HEK293 (cell line): ENCODE measurements at regions not wholly inside any gene's neighbourhood (a gene's known extent, or its start where the extent isn't known, plus 50 kb on each side); places are given as distances from the start of the nearest gene placed in this dataset.
"Not testable (repeated sequence)": the region's sequence is repeated elsewhere in the genome, so short reads cannot be mapped to it uniquely, and the experiment has no call there.

Experiments used
- CTCF ChIA-PET: fragments of 350-600 bp; formaldehyde crosslinking; extraction: SDS; loops from one replicate; lab custom pipeline; 2021; ENCODE audit warnings: antibody characterized with exemption; lab: Yijun Ruan, JAX
- POLR2A ChIA-PET: fragments of 300-600 bp; formaldehyde crosslinking; extraction: SDS; loops from one replicate; lab custom pipeline; 2020; ENCODE audit warnings: antibody characterized with exemption, inconsistent platforms; lab: Yijun Ruan, JAX
- H3K27ac ChIP-seq: fragments of 200-500 bp; sonication (Bioruptor generic); 2 replicates; pipeline ENCODE4 v1.5.1; 2014; ENCODE audit warnings: low read depth, low read length, control low read depth, inconsistent platforms; ENCODE audit errors: extremely low read depth
- H3K36me3 ChIP-seq, 2 experiments: fragments of 200-500 bp in 1 of 2; sonication (Bioruptor generic) in 1 of 2; 1 replicate in 1 of 2; 2 replicates in 1 of 2; pipeline ENCODE4 v1.5.1; 2014 to 2017; ENCODE audit warnings: inconsistent platforms in 2 of 2, low read length in 2 of 2; ENCODE audit not compliant: control insufficient read depth in 2 of 2, insufficient read depth in 1 of 2
- H3K4me1 ChIP-seq: fragments of 200-500 bp; sonication (Bioruptor generic); 2 replicates; pipeline ENCODE4 v1.5.1; 2014; ENCODE audit warnings: mild to moderate bottlenecking, low read length, inconsistent platforms; ENCODE audit not compliant: control insufficient read depth, insufficient read depth
- H3K4me3 ChIP-seq: 2 replicates; pipeline ENCODE4 v1.5.1; 2011; ENCODE audit warnings: low read depth, mild to moderate bottlenecking, control low read depth, low read length, moderate library complexity
- H3K9me3 ChIP-seq: fragments of 200-500 bp; sonication (Bioruptor generic); 2 replicates; pipeline ENCODE4 v1.5.1; 2014; ENCODE audit warnings: low read depth, low read length, inconsistent platforms; ENCODE audit not compliant: control insufficient read depth, insufficient read depth
- BCL6B ChIP-seq: fragments of 450-650 bp; formaldehyde crosslinking; IDR thresholded peaks from 2 replicates; pipeline ENCODE4 v1.5.1; 2017; ENCODE audit warnings: missing biosample characterization, missing genetic modification characterization
- KLF10 ChIP-seq: fragments of 450-650 bp; IDR thresholded peaks from 2 replicates; pipeline ENCODE4 v1.5.1; 2018; ENCODE audit warnings: missing biosample characterization, mild to moderate bottlenecking, missing genetic modification characterization
- KLF9 ChIP-seq: fragments of 450-650 bp; formaldehyde crosslinking; IDR thresholded peaks from 2 replicates; pipeline ENCODE4 v1.5.1; 2016; ENCODE audit warnings: missing biosample characterization, missing genetic modification characterization, low read depth
- PRDM1 ChIP-seq: fragments of 450-650 bp; formaldehyde crosslinking; IDR thresholded peaks from 2 replicates; pipeline ENCODE4; 2016; ENCODE audit warnings: missing biosample characterization, missing genetic modification characterization
- PRDM10 ChIP-seq: fragments of 450-650 bp; formaldehyde crosslinking; IDR thresholded peaks from 2 replicates; pipeline ENCODE4 v1.5.1; 2016; ENCODE audit warnings: missing biosample characterization, missing genetic modification characterization
- TRIM28 ChIP-seq: IDR thresholded peaks from 2 replicates; pipeline ENCODE4 v1.6.1; 2011; ENCODE audit warnings: low read length, control low read depth, borderline replicate concordance
- ZBTB1 ChIP-seq: fragments of 450-650 bp; formaldehyde crosslinking; IDR thresholded peaks from 2 replicates; pipeline ENCODE4 v1.5.1; 2016; ENCODE audit warnings: missing biosample characterization, missing genetic modification characterization
- ZBTB11 ChIP-seq: fragments of 450-650 bp; formaldehyde crosslinking; conservative IDR thresholded peaks from 2 replicates; pipeline ENCODE4 v1.5.1; 2016; ENCODE audit warnings: low read depth, missing biosample characterization, missing genetic modification characterization
- ZBTB17 ChIP-seq: fragments of 450-650 bp; formaldehyde crosslinking; IDR thresholded peaks from 2 replicates; pipeline ENCODE4 v1.5.1; 2016; ENCODE audit warnings: missing biosample characterization, missing genetic modification characterization
- ZBTB8A ChIP-seq: fragments of 450-650 bp; formaldehyde crosslinking; IDR thresholded peaks from 2 replicates; pipeline ENCODE4 v1.5.1; 2016; ENCODE audit warnings: missing biosample characterization, missing genetic modification characterization
- ZNF140 ChIP-seq: fragments of 450-650 bp; formaldehyde crosslinking; IDR thresholded peaks from 2 replicates; pipeline ENCODE4 v1.5.1; 2016; ENCODE audit warnings: missing biosample characterization, missing genetic modification characterization
- ZNF266 ChIP-seq: fragments of 450-650 bp; formaldehyde crosslinking; IDR thresholded peaks from 2 replicates; pipeline ENCODE4 v1.5.1; 2016; ENCODE audit warnings: missing biosample characterization, missing genetic modification characterization, low read depth
- ZNF302 ChIP-seq: fragments of 450-650 bp; formaldehyde crosslinking; IDR thresholded peaks from 2 replicates; pipeline ENCODE4 v1.5.1; 2016; ENCODE audit warnings: missing biosample characterization, missing genetic modification characterization, low read depth
- ZNF426 ChIP-seq: fragments of 450-650 bp; formaldehyde crosslinking; IDR thresholded peaks from 2 replicates; pipeline ENCODE4 v1.5.1; 2017; ENCODE audit warnings: missing biosample characterization, missing genetic modification characterization, mild to moderate bottlenecking, inconsistent platforms, moderate library complexity
- ZNF510 ChIP-seq: fragments of 450-650 bp; formaldehyde crosslinking; IDR thresholded peaks from 2 replicates; pipeline ENCODE4 v1.5.1; 2018; ENCODE audit warnings: mild to moderate bottlenecking, missing genetic modification characterization, missing biosample characterization; ENCODE audit not compliant: insufficient replicate concordance
- ZNF518A ChIP-seq: fragments of 450-650 bp; formaldehyde crosslinking; conservative IDR thresholded peaks from 2 replicates; pipeline ENCODE4 v1.5.1; 2016; ENCODE audit warnings: low read depth, missing biosample characterization, missing genetic modification characterization
- ZNF555 ChIP-seq: fragments of 450-650 bp; formaldehyde crosslinking; conservative IDR thresholded peaks from 2 replicates; pipeline ENCODE4 v1.5.1; 2017; ENCODE audit warnings: missing biosample characterization, mild to moderate bottlenecking, missing genetic modification characterization, inconsistent platforms
- ZNF664 ChIP-seq: fragments of 450-650 bp; formaldehyde crosslinking; IDR thresholded peaks from 2 replicates; pipeline ENCODE4 v1.5.1; 2016; ENCODE audit warnings: missing biosample characterization, missing genetic modification characterization
- ZNF776 ChIP-seq: fragments of 450-650 bp; formaldehyde crosslinking; IDR thresholded peaks from 2 replicates; pipeline ENCODE4 v1.5.0; 2017; ENCODE audit warnings: missing biosample characterization, missing genetic modification characterization, borderline replicate concordance
- ZNF785 ChIP-seq: fragments of 450-650 bp; formaldehyde crosslinking; IDR thresholded peaks from 2 replicates; pipeline ENCODE4 v1.5.1; 2016; ENCODE audit warnings: missing biosample characterization, missing genetic modification characterization

GRCh38 chrX:5666689-5667088, 562.0 kb downstream of the NLGN4X start:
- H3K4me1 ChIP-seq, H3K27ac ChIP-seq, H3K9me3 ChIP-seq, H3K4me3 ChIP-seq, POLR2A ChIA-PET, CTCF ChIA-PET, H3K36me3 ChIP-seq: not testable (repeated sequence)
- TF ChIP-seq ZNF518A (peak; percentile 45; the same call in 1 of the 2 replicates), ZNF140 (peak; percentile 25; the same call in 1 of the 2 replicates), ZBTB11 (peak; percentile 63), ZNF426 (tag by site-specific recombination) (peak; percentile 56), ZNF555 (peak; percentile 62), ZBTB8A (tag by site-specific recombination) (peak; percentile 26; the same call in 1 of the 2 replicates)

- H3K9me3 ChIP-seq, result no peaks in the 10 kb centered on the region
- no peaks in the 10 kb centered on the region for H3K4me1 ChIP-seq
- H3K27ac ChIP-seq, result no peak overlapping the region
- ChIA-PET CTCF (no interaction called here), POLR2A (no interaction called here)
- H3K4me3 ChIP-seq, result no peak overlapping the region
- no peaks in the 10 kb centered on the region for H3K36me3 ChIP-seq
- no peak for TF ChIP-seq ZNF266 (tag by site-specific recombination)
- no peak for TF ChIP-seq ZNF302 (tag by site-specific recombination)
- no peak for TF ChIP-seq ZBTB1
- TF ChIP-seq TRIM28, result no peak
- no peak for TF ChIP-seq ZNF776 (tag by site-specific recombination)
- TF ChIP-seq ZNF510 (tag by site-specific recombination), result no peak
- no peak for TF ChIP-seq PRDM1 (tag by site-specific recombination)
- no peak for TF ChIP-seq KLF9 (tag by site-specific recombination)
These were observed 572.1 kb downstream of the NLGN4X start for GRCh38 chrX:5656544-5656943.

- Histone ChIP-seq H3K27ac (no peak overlapping the region), H3K9me3 (no peaks in the 10 kb centered on the region), H3K36me3 (no peaks in the 10 kb centered on the region), H3K4me1 (no peaks in the 10 kb centered on the region), H3K4me3 (no peak overlapping the region)
- ChIA-PET CTCF (no interaction called here), POLR2A (no interaction called here)
- TF ChIP-seq BCL6B (tag by site-specific recombination), result no peak
- no peak for TF ChIP-seq ZNF785
- no peak for TF ChIP-seq ZNF776 (tag by site-specific recombination)
- no peak for TF ChIP-seq PRDM10
- no peak for TF ChIP-seq KLF10
- TF ChIP-seq ZNF664 (tag by site-specific recombination), result no peak
- TF ChIP-seq ZBTB17 (tag by site-specific recombination), result no peak
These were observed 577.8 kb downstream of the NLGN4X start for GRCh38 chrX:5650904-5651303.
